ENCODE measurements at regions not wholly inside any gene's neighbourhood (a gene's known extent, or its start where the extent isn't known, plus 50 kb on each side); places are given as distances from the start of the nearest gene placed in this dataset.

- no peak for TF ChIP-seq POLR2A (IDR thresholded peaks at IDR 0.05; ENCODE audit: low read depth)
- TF ChIP-seq CTCF (IDR thresholded peaks at IDR 0.05): no peak
- TF ChIP-seq EP300 (IDR thresholded peaks at IDR 0.05): no peak
- TF ChIP-seq POLR2AphosphoS5 (IDR thresholded peaks at IDR 0.05): no peak
Measured at GRCh38 chr2:226270285-226271058, 529.1 kb downstream of the IRS1 start.

Measured in esophagus muscularis mucosa (tissue), 4 donors.